ENCODE measurements at regions not wholly inside any gene's neighbourhood (a gene's known extent, or its start where the extent isn't known, plus 50 kb on each side); places are given as distances from the start of the nearest gene placed in this dataset.

GRCh38 chr5:73391441-73391881 lies 57.1 kb downstream of the FOXD1 start:
- TF ChIP-seq SP1 (IDR thresholded peaks at IDR 0.05): no peak
- TF ChIP-seq L3MBTL2 (conservative IDR thresholded peaks at IDR 0.05): no peak
- TF ChIP-seq SUZ12 (IDR thresholded peaks at IDR 0.05): no peak
- no peak for TF ChIP-seq BHLHE40 (IDR thresholded peaks at IDR 0.05; ENCODE audit: borderline replicate concordance)
- no peak for TF ChIP-seq FOXM1 (IDR thresholded peaks at IDR 0.05; ENCODE audit: borderline replicate concordance)
- no peak for TF ChIP-seq PKNOX1 (IDR thresholded peaks at IDR 0.05)
- TF ChIP-seq ELF4 (IDR thresholded peaks at IDR 0.05): no peak
- no peak for TF ChIP-seq HDGF (IDR thresholded peaks at IDR 0.05; ENCODE audit: borderline replicate concordance)

Data from HEK293T (cell line).